ENCODE measurements at regions not wholly inside any gene's neighbourhood (a gene's known extent, or its start where the extent isn't known, plus 50 kb on each side); places are given as distances from the start of the nearest gene placed in this dataset.

DNA sequence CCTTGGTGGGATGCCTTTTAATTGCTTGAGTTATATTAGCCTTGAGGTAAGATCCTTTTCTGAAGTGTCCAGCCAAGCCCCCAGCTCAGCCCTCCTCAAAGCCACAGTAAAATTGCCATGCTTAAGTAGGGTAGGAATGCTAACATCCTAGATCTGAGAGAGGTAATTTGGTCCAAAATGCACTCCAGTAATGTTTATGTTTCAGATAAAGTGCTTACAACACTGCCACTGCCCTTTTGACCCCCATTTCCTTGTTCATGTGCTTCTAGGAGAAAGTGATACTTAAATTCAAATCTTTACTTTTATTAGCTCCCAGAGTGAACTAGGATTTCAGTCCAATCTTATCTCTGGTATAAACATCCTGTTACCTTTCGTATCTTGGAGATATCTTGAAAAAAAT lies 318.0 kb downstream of the BMP2 start:
- no peak for DNase-seq
- H3K36me3 ChIP-seq: no peaks in the 10 kb centered on the region
- no peak overlapping the region for H3K4me3 ChIP-seq
- H3K9me3 ChIP-seq: no peaks in the 10 kb centered on the region
- H3K27ac ChIP-seq: no peak overlapping the region
- TF ChIP-seq, protein P1, sequence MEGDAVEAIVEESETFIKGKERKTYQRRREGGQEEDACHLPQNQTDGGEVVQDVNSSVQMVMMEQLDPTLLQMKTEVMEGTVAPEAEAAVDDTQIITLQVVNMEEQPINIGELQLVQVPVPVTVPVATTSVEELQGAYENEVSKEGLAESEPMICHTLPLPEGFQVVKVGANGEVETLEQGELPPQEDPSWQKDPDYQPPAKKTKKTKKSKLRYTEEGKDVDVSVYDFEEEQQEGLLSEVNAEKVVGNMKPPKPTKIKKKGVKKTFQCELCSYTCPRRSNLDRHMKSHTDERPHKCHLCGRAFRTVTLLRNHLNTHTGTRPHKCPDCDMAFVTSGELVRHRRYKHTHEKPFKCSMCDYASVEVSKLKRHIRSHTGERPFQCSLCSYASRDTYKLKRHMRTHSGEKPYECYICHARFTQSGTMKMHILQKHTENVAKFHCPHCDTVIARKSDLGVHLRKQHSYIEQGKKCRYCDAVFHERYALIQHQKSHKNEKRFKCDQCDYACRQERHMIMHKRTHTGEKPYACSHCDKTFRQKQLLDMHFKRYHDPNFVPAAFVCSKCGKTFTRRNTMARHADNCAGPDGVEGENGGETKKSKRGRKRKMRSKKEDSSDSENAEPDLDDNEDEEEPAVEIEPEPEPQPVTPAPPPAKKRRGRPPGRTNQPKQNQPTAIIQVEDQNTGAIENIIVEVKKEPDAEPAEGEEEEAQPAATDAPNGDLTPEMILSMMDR (IDR thresholded peaks at IDR 0.05): no peak
- no peak for TF ChIP-seq POLR2A (IDR thresholded peaks at IDR 0.05)
- intact Hi-C loops (cut with DNase I; ENCODE audit: low total_unique reads): no loop called here
- no peaks in the 10 kb centered on the region for H3K27me3 ChIP-seq
- no peaks in the 10 kb centered on the region for H3K4me1 ChIP-seq

DNA sequence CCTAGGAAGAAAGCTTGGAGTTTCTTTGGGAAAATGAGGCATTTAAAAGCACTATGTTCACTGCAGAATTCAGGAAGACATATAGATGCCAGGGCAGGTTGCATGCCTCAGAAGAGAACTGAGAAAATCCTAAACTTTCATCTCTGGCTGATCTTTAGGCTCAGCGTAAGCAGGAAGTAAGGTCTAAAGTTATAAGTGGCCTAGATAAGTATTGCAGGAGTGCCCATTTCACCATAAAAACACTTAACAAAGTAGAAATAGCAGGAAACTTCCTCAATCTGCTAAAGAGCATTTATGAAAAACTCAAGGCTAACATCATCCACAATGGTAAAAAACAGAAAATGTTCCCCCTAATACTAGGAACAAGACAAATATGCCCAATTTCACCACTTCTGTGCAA lies 320.3 kb downstream of the BMP2 start:
- no peak overlapping the region for H3K27ac ChIP-seq
- no peaks in the 10 kb centered on the region for H3K27me3 ChIP-seq
- H3K4me1 ChIP-seq: no peaks in the 10 kb centered on the region
- no peak for DNase-seq
- no peaks in the 10 kb centered on the region for H3K36me3 ChIP-seq
- H3K9me3 ChIP-seq: no peaks in the 10 kb centered on the region
- TF ChIP-seq, protein P1 (IDR thresholded peaks at IDR 0.05): no peak
- no peak for TF ChIP-seq POLR2A (IDR thresholded peaks at IDR 0.05)
- intact Hi-C loops (cut with DNase I; ENCODE audit: low total_unique reads): no loop called here
- H3K4me3 ChIP-seq: no peak overlapping the region

GRCh38 chr20:7090001-7090400 lies 322.5 kb downstream of the BMP2 start:
- no peak overlapping the region for H3K4me3 ChIP-seq
- H3K27me3 ChIP-seq: no peaks in the 10 kb centered on the region
- no peaks in the 10 kb centered on the region for H3K36me3 ChIP-seq
- DNase-seq: no peak
- intact Hi-C loops (cut with DNase I; ENCODE audit: low total_unique reads): no loop called here
- H3K9me3 ChIP-seq: no peaks in the 10 kb centered on the region
- TF ChIP-seq POLR2A (IDR thresholded peaks at IDR 0.05): no peak
- TF ChIP-seq, protein P1 (IDR thresholded peaks at IDR 0.05): no peak
- H3K4me1 ChIP-seq: no peaks in the 10 kb centered on the region
- no peak overlapping the region for H3K27ac ChIP-seq

DNA sequence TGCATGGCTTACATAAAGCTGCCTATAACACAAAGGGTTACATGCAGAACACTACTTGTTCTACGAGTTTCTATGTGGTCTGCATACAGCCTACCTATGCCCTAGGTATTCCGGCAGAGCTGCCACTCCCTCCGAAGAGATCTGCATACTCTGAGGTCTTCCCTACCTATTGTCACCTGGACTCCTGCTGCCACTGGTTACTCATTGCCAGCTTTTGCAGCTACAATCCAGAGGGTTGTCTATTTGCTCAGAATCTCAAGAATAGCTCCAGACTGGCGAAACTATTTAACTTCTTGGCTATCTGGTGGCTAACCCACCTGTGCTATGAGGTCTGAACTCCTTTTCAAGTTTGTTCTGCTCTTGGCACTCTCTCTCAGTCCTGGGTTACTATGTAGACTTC lies 323.3 kb downstream of the BMP2 start:
- Histone ChIP-seq H3K4me3 (no peak overlapping the region), H3K36me3 (no peaks in the 10 kb centered on the region), H3K9me3 (no peaks in the 10 kb centered on the region), H3K27ac (no peak overlapping the region), H3K27me3 (no peaks in the 10 kb centered on the region), H3K4me1 (no peaks in the 10 kb centered on the region)
- TF ChIP-seq POLR2A (IDR thresholded peaks at IDR 0.05): no peak
- TF ChIP-seq, protein P1 (IDR thresholded peaks at IDR 0.05): no peak
- DNase-seq: no peak
- intact Hi-C loops (cut with DNase I; ENCODE audit: low total_unique reads): no loop called here

- TF ChIP-seq POLR2A (IDR thresholded peaks at IDR 0.05): no peak
- TF ChIP-seq, protein P1 (IDR thresholded peaks at IDR 0.05): no peak
- DNase-seq: no peak
- H3K27me3 ChIP-seq: no peaks in the 10 kb centered on the region
- intact Hi-C loops (cut with DNase I; ENCODE audit: low total_unique reads): no loop called here
- no peak overlapping the region for H3K27ac ChIP-seq
- no peak overlapping the region for H3K4me3 ChIP-seq
- no peaks in the 10 kb centered on the region for H3K4me1 ChIP-seq
- no peaks in the 10 kb centered on the region for H3K9me3 ChIP-seq
- no peaks in the 10 kb centered on the region for H3K36me3 ChIP-seq
These were observed 324.2 kb downstream of the BMP2 start for GRCh38 chr20:7091655-7092054.

All from uterus (tissue), 3 donors.